NCI-H1092 treated with DMSO at 0.1 percent for 48 hours (cell line): ENCODE measurements at regions not wholly inside any gene's neighbourhood (a gene's known extent, or its start where the extent isn't known, plus 50 kb on each side); places are given as distances from the start of the nearest gene placed in this dataset.
A peak's percentile ranks its signal among the peaks of the same experiment; 100 is the strongest.

Experiments
- DNase-seq: peaks from one replicate; lab custom pipeline; 2025; lab: John Stamatoyannopoulos, UW

DNA sequence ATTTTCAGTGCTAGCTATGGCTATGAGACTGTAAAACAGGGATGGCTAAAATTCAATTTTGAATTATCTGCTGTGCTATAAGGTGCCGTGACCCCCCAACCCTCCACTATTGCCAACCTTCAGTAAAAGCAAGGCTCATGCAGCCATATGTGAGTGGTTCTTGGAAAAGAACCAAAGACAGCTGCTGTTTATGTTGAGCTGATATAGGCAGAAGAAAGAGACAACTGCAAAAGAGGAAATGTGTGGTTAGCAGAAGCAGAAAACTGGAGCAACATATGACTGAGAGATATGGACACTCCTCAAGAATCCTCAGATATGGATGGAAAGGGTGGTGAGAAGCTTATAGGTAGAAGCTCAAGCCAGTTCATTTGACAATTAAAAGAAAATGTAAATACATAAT lies 200.3 kb downstream of the TLE1 start:
- DNase-seq: no peak

DNA sequence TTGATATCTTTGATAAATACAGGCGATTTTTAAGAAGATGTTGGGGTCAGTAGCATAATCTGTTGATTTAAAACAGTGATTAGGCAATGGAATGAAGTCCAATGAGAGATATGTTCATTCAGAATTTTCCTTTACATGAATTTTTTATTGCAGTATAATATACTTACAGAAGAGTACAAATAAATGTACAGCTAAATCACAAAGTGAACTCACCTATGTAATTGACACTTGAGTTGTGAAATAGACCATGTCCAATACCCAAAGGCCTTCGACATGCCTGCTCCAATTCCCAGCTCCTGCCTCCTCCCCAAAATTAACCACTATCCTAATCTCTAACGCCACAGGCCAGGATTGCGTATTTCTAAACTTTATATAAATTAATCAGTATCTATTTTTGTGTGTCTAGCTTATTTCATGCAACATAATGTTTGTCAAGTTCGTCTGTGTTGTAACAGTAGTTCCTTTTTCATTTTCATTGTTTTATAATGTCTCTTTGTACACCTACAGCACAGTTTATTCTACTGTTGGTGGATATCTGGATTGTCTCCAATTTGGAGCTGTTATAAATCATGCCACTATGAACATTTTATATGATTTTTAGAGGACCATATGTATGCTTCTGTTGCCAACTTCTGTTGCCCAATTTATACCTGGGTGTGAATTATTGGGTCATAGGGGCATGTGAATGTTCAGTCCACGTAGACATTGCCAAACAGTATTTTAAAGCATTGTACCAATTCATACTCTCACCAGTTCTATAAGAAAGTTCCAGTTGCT lies 208.3 kb downstream of the TLE1 start:
- DNase-seq: no peak

GRCh38 chr9:81479573-81479972 lies 209.8 kb downstream of the TLE1 start:
- DNase-seq: no peak

GRCh38 chr9:81477669-81478068 lies 211.7 kb downstream of the TLE1 start:
- no peak for DNase-seq

- no peak for DNase-seq
Measured at GRCh38 chr9:81476813-81477490, 212.4 kb downstream of the TLE1 start.

GRCh38 chr9:81474792-81475191 lies 214.6 kb downstream of the TLE1 start:
- DNase-seq: no peak

DNA sequence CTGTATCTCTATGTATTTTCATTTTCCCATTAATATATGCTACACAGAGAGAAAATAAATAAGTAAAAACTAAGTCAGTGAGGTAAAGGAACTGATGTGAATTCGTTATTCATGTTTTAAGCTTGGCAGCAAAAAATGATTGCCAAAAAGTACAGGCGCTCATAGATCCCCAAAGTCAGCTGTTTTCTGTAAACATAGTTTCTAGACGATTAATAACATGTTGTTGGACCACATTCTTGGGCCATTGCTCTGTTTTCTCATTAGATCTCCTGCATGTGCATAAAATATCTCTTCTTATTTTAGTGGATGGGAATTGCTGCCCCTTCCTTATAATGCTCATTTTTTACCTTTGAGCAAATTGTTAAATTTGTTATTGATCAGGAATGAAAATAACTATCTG lies 215.2 kb downstream of the TLE1 start:
- no peak for DNase-seq

- no peak for DNase-seq
Measured at GRCh38 chr9:81473708-81474107, 215.6 kb downstream of the TLE1 start.

GRCh38 chr9:81473206-81473605 lies 216.1 kb downstream of the TLE1 start:
- DNase-seq: no peak

DNA sequence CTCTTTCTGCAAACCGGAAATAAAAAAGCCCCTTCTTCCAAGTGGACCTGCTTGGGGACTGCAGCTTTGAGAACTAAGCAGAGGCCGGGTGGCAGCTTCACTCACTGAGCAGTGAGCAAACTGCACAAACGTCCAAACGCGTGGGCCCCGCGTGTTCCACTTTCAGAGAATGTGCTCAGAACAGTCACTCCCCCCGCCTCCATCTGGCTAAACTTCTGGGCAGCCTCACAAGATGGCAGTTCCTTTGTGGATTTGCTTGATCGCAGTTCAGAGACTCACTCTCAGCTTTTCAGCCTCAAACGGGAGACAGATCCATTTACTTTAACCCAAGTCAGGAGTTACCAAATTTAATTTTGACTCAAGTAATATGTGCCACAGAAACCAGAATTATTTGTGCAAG lies 216.6 kb downstream of the TLE1 start:
- no peak for DNase-seq

- no peak for DNase-seq
Measured at GRCh38 chr9:81470864-81471263, 218.5 kb downstream of the TLE1 start.

DNA sequence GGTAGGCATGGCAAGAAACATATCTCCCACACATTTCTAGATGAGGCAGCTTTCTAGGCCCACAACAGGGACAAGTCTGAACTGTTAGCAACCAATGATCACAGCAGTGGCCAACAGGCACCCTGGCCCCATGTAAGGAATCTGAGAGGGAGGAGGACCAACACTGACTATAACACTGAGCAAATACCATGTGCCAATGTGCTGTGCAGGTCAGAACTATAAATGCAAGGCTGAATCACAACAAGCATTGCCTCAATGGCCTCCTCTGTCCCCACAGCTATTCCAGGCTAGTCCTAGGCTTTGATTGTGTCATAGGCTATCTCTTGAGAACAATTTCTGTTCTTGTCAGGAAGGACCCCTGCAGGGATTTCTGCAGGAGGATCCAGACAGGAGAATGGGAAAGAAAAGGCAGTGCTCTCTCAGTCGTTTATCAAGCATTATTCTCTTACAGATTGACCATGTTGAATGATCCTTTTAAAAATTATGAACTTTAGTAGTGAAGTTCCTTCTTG lies 221.2 kb downstream of the TLE1 start:
- DNase-seq: no peak

DNA sequence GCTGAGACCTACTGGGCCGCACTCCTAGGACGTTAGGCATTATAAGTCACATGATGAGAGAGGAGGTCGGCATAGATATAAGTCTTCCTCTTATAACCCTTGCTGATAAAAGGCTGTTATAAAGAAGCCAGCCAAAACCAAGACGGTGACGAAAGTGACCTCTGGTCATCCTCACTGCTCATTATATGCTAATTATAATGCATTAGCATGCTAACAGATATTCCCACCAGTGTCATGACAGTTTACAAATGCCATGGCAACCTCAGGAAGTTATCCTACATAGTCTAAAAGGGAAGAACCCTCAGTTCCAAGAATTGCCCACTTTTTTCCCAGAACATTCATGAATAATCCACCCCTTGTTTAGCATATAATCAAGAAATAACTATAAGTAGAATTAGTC lies 222.4 kb downstream of the TLE1 start:
- no peak for DNase-seq

- DNase-seq: no peak
Measured at GRCh38 chr9:81465468-81466011, 223.8 kb downstream of the TLE1 start.

- DNase-seq: no peak
Measured at GRCh38 chr9:81462801-81463200, 226.5 kb downstream of the TLE1 start.

DNA sequence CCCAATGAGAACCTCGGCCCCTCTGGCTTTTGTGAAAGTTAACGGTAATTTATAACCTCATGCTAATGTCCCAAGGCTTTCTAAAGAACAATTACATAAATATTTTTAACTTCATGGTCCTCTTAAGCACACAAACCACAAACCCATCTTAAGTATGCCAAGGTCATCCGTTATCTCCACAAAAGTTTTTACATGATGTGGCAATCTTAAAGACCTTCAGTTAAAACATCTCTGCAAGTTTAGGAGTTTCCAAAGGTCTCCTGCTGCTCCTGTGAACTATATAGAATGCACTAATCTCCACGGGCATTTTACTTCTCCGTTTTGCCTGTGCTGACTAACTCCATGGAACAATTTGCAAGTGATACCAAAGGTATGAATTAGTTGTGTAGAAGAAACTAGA lies 228.2 kb downstream of the TLE1 start:
- DNase-seq: no peak

DNA sequence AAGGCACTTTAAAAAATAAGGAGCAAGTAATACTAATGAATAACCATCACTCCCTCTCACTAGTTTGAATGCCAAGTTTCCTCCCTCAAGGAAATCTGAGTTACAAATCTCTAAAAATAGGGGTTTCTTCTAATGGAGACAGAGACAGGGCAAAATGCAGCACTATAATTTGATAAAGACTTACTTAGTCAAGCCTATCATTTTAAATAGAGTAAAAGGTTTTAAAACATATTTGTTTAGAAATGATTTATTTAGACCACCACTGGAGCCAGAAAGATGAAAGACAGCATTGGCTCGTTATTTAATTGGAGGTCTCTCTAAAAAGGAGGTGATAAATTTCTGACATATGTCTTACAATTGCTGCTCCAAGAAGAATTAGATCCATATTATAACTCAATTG lies 228.7 kb downstream of the TLE1 start:
- no peak for DNase-seq

- no peak for DNase-seq
Measured at GRCh38 chr9:81459591-81459990, 229.8 kb downstream of the TLE1 start.

- DNase-seq: peak; percentile 23
Measured at GRCh38 chr9:81456431-81457006, 232.8 kb downstream of the TLE1 start.

- peak; percentile 38 for DNase-seq
Measured at GRCh38 chr9:81455462-81456219, 233.7 kb downstream of the TLE1 start.

GRCh38 chr9:81445331-81445921 lies 243.9 kb downstream of the TLE1 start:
- no peak for DNase-seq

GRCh38 chr9:81431641-81432040 lies 257.7 kb downstream of the TLE1 start:
- no peak for DNase-seq
